Mammary epithelial cell (primary cell): ENCODE measurements at regions not wholly inside any gene's neighbourhood (a gene's known extent, or its start where the extent isn't known, plus 50 kb on each side); places are given as distances from the start of the nearest gene placed in this dataset.

Experiments used
- EZH2 ChIP-seq: IDR thresholded peaks from 2 replicates; pipeline ENCODE4 v1.6.1; 2012; ENCODE audit warnings: low read length, inconsistent platforms, borderline replicate concordance
- TF ChIP-seq, protein P1 (sequence below), 2 donors: IDR thresholded peaks in 1 of 2; conservative IDR thresholded peaks in 1 of 2; 2 replicates each; pipeline ENCODE4 v1.5.1; 2011 to 2012; ENCODE audit warnings: inconsistent platforms in 2 of 2, low read length in 2 of 2, mild to moderate bottlenecking in 2 of 2, control low read depth in 1 of 2, low read depth in 1 of 2; ENCODE audit not compliant: insufficient read depth in 1 of 2; ENCODE audit errors: extremely low read depth in 1 of 2

DNA sequence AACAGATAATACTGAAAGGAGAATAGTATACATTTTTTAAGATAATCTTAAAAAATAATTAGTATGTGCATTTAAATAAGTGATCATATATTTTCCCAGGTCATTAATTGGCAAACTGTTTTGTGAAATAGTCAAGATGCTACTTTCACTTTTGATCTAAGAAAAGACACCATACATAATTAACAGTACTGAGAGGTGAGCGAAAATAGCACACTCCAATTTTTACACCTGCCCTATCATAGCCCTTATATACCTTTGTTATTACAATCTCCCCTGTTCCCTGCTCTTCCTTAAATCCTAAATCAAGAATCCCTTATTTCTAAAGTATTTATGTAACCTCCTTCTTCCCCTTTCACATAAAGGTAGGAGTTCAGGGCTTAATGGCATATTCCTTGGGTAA, 500.1 kb upstream of the LRATD1 start:
- no peak for TF ChIP-seq EZH2
- TF ChIP-seq, protein P1, sequence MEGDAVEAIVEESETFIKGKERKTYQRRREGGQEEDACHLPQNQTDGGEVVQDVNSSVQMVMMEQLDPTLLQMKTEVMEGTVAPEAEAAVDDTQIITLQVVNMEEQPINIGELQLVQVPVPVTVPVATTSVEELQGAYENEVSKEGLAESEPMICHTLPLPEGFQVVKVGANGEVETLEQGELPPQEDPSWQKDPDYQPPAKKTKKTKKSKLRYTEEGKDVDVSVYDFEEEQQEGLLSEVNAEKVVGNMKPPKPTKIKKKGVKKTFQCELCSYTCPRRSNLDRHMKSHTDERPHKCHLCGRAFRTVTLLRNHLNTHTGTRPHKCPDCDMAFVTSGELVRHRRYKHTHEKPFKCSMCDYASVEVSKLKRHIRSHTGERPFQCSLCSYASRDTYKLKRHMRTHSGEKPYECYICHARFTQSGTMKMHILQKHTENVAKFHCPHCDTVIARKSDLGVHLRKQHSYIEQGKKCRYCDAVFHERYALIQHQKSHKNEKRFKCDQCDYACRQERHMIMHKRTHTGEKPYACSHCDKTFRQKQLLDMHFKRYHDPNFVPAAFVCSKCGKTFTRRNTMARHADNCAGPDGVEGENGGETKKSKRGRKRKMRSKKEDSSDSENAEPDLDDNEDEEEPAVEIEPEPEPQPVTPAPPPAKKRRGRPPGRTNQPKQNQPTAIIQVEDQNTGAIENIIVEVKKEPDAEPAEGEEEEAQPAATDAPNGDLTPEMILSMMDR (conservative IDR thresholded peaks at IDR 0.05 in 1 of 2, IDR thresholded peaks at IDR 0.05 in 1 of 2; ENCODE audit: extremely low read depth in 1 of 2, insufficient read depth in 1 of 2, low read depth in 1 of 2, low read length in 2 of 2), result no peak
